K562 (cell line): ENCODE measurements at regions not wholly inside any gene's neighbourhood (a gene's known extent, or its start where the extent isn't known, plus 50 kb on each side); places are given as distances from the start of the nearest gene placed in this dataset.

ENCODE experiments used
- CTCF ChIP-seq, 3 experiments: IDR thresholded peaks in 2 of 3; conservative IDR thresholded peaks in 1 of 3; 2 replicates each; pipeline ENCODE4 v1.5.1; 2011 to 2012; ENCODE audit warnings: low read length in 3 of 3, mild to moderate bottlenecking in 3 of 3, control low read depth in 2 of 3, improper control_type of control experiment in 1 of 3, inconsistent platforms in 1 of 3, low read depth in 1 of 3, mixed read lengths in 1 of 3, moderate library complexity in 1 of 3; ENCODE audit not compliant: insufficient read depth in 2 of 3
- ESRRA ChIP-seq: fragments of 450-650 bp; IDR thresholded peaks from 2 replicates; pipeline ENCODE4 v1.6.1; 2014; ENCODE audit warnings: low read depth, mild to moderate bottlenecking, moderate library complexity, borderline replicate concordance
- ZNF277 ChIP-seq: fragments of 250-450 bp; sonication (Bioruptor Pico); IDR thresholded peaks from 2 replicates; pipeline ENCODE4 v1.8.0; 2022; ENCODE audit warnings: inconsistent platforms, mild to moderate bottlenecking, moderate library complexity, borderline replicate concordance

GRCh38 chr3:174409086-174409743 lies 449.9 kb upstream of the NAALADL2 start:
- TF ChIP-seq ZNF277 (no peak), ESRRA (no peak), CTCF (IDR thresholded peaks at IDR 0.05 in 2 of 3, conservative IDR thresholded peaks at IDR 0.05 in 1 of 3; ENCODE audit: insufficient read depth in 2 of 3, low read depth in 1 of 3, low read length in 3 of 3) (no peak)
